ENCODE measurements at regions not wholly inside any gene's neighbourhood (a gene's known extent, or its start where the extent isn't known, plus 50 kb on each side); places are given as distances from the start of the nearest gene placed in this dataset.

DNA sequence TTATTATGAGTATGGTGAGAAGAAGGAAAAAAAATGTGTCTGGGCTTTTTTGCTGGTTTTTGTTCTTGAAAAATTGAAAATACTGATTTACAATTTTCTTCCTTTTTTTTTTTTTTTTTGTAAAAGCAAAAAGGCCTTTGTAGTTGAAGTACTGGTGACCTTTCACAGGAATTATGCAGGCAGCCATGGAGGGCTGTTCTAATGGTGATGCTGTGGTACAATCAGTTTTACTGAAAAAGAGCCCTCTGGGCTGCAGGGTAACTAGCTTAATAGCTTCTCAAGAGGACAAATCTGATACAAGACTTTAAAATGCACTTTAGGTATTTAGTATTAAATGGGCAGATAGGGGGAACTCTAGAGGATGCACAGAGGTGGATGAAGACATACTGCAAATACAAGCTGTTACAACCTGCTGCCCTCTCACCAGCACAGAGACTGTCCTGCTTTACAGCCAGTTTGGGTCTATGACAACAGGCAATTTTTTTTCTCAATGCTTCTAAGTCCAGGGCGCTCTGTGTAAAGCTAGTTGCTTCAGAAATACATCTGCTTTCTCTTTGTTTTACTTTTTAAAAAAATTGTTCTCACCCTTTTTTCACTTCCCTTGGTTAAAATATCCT is 61.6 kb upstream of the HS3ST5 start:
- TF ChIP-seq, protein P1, sequence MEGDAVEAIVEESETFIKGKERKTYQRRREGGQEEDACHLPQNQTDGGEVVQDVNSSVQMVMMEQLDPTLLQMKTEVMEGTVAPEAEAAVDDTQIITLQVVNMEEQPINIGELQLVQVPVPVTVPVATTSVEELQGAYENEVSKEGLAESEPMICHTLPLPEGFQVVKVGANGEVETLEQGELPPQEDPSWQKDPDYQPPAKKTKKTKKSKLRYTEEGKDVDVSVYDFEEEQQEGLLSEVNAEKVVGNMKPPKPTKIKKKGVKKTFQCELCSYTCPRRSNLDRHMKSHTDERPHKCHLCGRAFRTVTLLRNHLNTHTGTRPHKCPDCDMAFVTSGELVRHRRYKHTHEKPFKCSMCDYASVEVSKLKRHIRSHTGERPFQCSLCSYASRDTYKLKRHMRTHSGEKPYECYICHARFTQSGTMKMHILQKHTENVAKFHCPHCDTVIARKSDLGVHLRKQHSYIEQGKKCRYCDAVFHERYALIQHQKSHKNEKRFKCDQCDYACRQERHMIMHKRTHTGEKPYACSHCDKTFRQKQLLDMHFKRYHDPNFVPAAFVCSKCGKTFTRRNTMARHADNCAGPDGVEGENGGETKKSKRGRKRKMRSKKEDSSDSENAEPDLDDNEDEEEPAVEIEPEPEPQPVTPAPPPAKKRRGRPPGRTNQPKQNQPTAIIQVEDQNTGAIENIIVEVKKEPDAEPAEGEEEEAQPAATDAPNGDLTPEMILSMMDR (IDR thresholded peaks at IDR 0.05): no peak
- Histone ChIP-seq H3K4me1 (ENCODE audit: control insufficient read depth in 1 of 2, low read depth in 2 of 2) (no peaks in the 10 kb centered on the region), H3K27me3 (replicated peaks; ENCODE audit: insufficient read depth) (no peaks in the 10 kb centered on the region), H3K36me3 (no peaks in the 10 kb centered on the region), H3K9me3 (no peaks in the 10 kb centered on the region), H3K4me3 (no peak overlapping the region), H3K27ac (no peak overlapping the region)
- ATAC-seq (ENCODE audit: insufficient number of reproducible peaks, low FRiP score, low read depth) (no peak), DNase-seq (ENCODE audit: low spot score) (no peak)

DNA sequence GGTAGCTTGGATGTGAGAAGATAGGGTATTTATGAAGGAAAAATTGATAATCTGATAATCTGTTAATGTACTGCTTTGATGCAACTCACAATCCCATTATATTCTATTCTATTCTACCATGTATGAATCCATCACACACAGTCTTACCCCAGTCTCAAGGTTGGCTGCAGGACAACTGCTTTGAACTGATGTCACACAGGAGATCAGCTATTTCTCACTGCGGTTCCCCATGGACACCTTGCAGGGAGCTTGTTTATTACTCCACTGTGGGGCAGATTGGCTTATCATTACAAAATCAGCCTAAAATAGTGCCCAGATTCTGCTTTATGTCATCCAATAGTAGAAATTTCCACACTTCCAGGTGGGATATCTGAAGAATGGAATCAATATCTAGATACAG is 61.0 kb upstream of the HS3ST5 start:
- Histone ChIP-seq H3K4me1 (ENCODE audit: control insufficient read depth in 1 of 2, low read depth in 2 of 2) (no peaks in the 10 kb centered on the region), H3K36me3 (no peaks in the 10 kb centered on the region), H3K4me3 (no peak overlapping the region), H3K9me3 (no peaks in the 10 kb centered on the region), H3K27ac (no peak overlapping the region), H3K27me3 (replicated peaks; ENCODE audit: insufficient read depth) (no peaks in the 10 kb centered on the region)
- DNase-seq (ENCODE audit: low spot score) (no peak), ATAC-seq (ENCODE audit: insufficient number of reproducible peaks, low FRiP score, low read depth) (no peak)
- TF ChIP-seq, protein P1 (IDR thresholded peaks at IDR 0.05): no peak

GRCh38 chr6:114398481-114398880 is 55.7 kb upstream of the HS3ST5 start:
- no peaks in the 10 kb centered on the region for H3K9me3 ChIP-seq
- H3K4me1 ChIP-seq (ENCODE audit: control insufficient read depth in 1 of 2, low read depth in 2 of 2): no peaks in the 10 kb centered on the region
- H3K4me3 ChIP-seq: no peak overlapping the region
- no peak for DNase-seq (ENCODE audit: low spot score)
- ATAC-seq (ENCODE audit: insufficient number of reproducible peaks, low FRiP score, low read depth): no peak
- no peaks in the 10 kb centered on the region for H3K36me3 ChIP-seq
- no peak overlapping the region for H3K27ac ChIP-seq
- TF ChIP-seq, protein P1 (IDR thresholded peaks at IDR 0.05): no peak
- no peaks in the 10 kb centered on the region for H3K27me3 ChIP-seq (replicated peaks; ENCODE audit: insufficient read depth)

Measured in thoracic aorta (tissue), 2 donors.